NCI-H187 treated with DMSO at 0.1 percent for 48 hours (cell line): ENCODE measurements at regions not wholly inside any gene's neighbourhood (a gene's known extent, or its start where the extent isn't known, plus 50 kb on each side); places are given as distances from the start of the nearest gene placed in this dataset.

ENCODE experiments used
- DNase-seq: peaks from one replicate; lab custom pipeline; 2025; lab: John Stamatoyannopoulos, UW

GRCh38 chr9:13552606-13553215 is 273.2 kb upstream of the MPDZ start:
- no peak for DNase-seq

- no peak for DNase-seq
Observed at GRCh38 chr9:13550519-13550918, 271.0 kb upstream of the MPDZ start.

- no peak for DNase-seq
Observed at GRCh38 chr9:13548535-13548934, 269.0 kb upstream of the MPDZ start.

- DNase-seq, result no peak
Observed at GRCh38 chr9:13535141-13535540, 255.6 kb upstream of the MPDZ start.

- no peak for DNase-seq
Observed at GRCh38 chr9:13534006-13534405, 254.5 kb upstream of the MPDZ start.

GRCh38 chr9:13532407-13532806 is 252.9 kb upstream of the MPDZ start:
- DNase-seq, result no peak

GRCh38 chr9:13529321-13530104 is 250.0 kb upstream of the MPDZ start:
- no peak for DNase-seq

- DNase-seq, result no peak
Observed at GRCh38 chr9:13524245-13524644, 244.8 kb upstream of the MPDZ start.

- DNase-seq, result no peak
Observed at GRCh38 chr9:13520069-13520468, 240.6 kb upstream of the MPDZ start.

GRCh38 chr9:13513716-13514444 is 234.4 kb upstream of the MPDZ start:
- DNase-seq, result peak; percentile 21

- DNase-seq, result no peak
Observed at GRCh38 chr9:13513286-13513685, 233.8 kb upstream of the MPDZ start.

GRCh38 chr9:13508681-13509080 is 229.2 kb upstream of the MPDZ start:
- no peak for DNase-seq

- no peak for DNase-seq
Observed at GRCh38 chr9:13508086-13508485, 228.6 kb upstream of the MPDZ start.

GRCh38 chr9:13505797-13506196 is 226.3 kb upstream of the MPDZ start:
- no peak for DNase-seq

- no peak for DNase-seq
Observed at GRCh38 chr9:13503599-13503998, 224.1 kb upstream of the MPDZ start.

- DNase-seq, result no peak
Observed at GRCh38 chr9:13502484-13502883, 223.0 kb upstream of the MPDZ start.

- DNase-seq, result no peak
Observed at GRCh38 chr9:13501018-13501417, 221.5 kb upstream of the MPDZ start.

GRCh38 chr9:13500034-13500433 is 220.5 kb upstream of the MPDZ start:
- DNase-seq, result no peak

- no peak for DNase-seq
Observed at GRCh38 chr9:13493697-13494096, 214.2 kb upstream of the MPDZ start.

GRCh38 chr9:13491493-13492424 is 212.3 kb upstream of the MPDZ start:
- peak; percentile 89 for DNase-seq

- no peak for DNase-seq
Observed at GRCh38 chr9:13491138-13491492, 211.6 kb upstream of the MPDZ start.

- no peak for DNase-seq
Observed at GRCh38 chr9:13487936-13488335, 208.4 kb upstream of the MPDZ start.
